ENCODE measurements at regions not wholly inside any gene's neighbourhood (a gene's known extent, or its start where the extent isn't known, plus 50 kb on each side); places are given as distances from the start of the nearest gene placed in this dataset.

GRCh38 chr4:147299205-147299604, 181.7 kb upstream of the EDNRA start:
- Histone ChIP-seq H4K20me1 (replicated peaks in 1 of 2; ENCODE audit: control insufficient read depth in 1 of 2, insufficient read depth in 2 of 2, low read length in 2 of 2) (no peaks in the 10 kb centered on the region), H4K5ac (ENCODE audit: insufficient read length, low read depth, low read length) (no peak overlapping the region), H2BK20ac (ENCODE audit: low read length) (no peak overlapping the region), H3K56ac (replicated peaks; ENCODE audit: insufficient read length, low read depth, low read length) (no peak overlapping the region), H3K79me1 (ENCODE audit: low read depth, low read length) (no peaks in the 10 kb centered on the region), H3K4ac (replicated peaks; ENCODE audit: insufficient read length, low read depth, low read length) (no peak overlapping the region), H2BK15ac (ENCODE audit: low read length) (no peak overlapping the region), H3K79me2 (ENCODE audit: control insufficient read depth in 1 of 2, insufficient read depth in 2 of 2, low read length in 2 of 2) (no peaks in the 10 kb centered on the region), H2AFZ (ENCODE audit: low read length) (no peak overlapping the region), H3K9ac (replicated peaks in 1 of 4; ENCODE audit: extremely low read depth in 1 of 4, low read depth in 3 of 4, low read length in 3 of 4) (no peak overlapping the region), H4K91ac (replicated peaks; ENCODE audit: insufficient read length, low read length) (no peak overlapping the region), H2BK5ac (ENCODE audit: low read depth, low read length) (no peak overlapping the region), H3K36me3 (ENCODE audit: control insufficient read depth in 2 of 4, insufficient read depth in 4 of 4, low read length in 3 of 4) (no peaks in the 10 kb centered on the region), H3K18ac (ENCODE audit: extremely low read depth, low read length) (no peak overlapping the region), H2BK120ac (replicated peaks; ENCODE audit: low read depth, low read length) (no peak overlapping the region), H3K27me3 (replicated peaks in 1 of 4; ENCODE audit: control insufficient read depth in 3 of 4, extremely low read depth in 1 of 4, insufficient read depth in 3 of 4, low read length in 3 of 4) (no peaks in the 10 kb centered on the region), H3K4me3 (ENCODE audit: extremely low read depth in 1 of 4, insufficient read depth in 2 of 4, low read depth in 3 of 4, low read length in 4 of 4) (no peak overlapping the region), H3K23ac (ENCODE audit: insufficient read length) (no peak overlapping the region), H2BK12ac (ENCODE audit: low read depth, low read length) (no peak overlapping the region), H3K4me1 (replicated peaks in 1 of 4; ENCODE audit: control insufficient read depth in 3 of 4, insufficient read depth in 4 of 4, low read length in 3 of 4) (no peaks in the 10 kb centered on the region), H2AK5ac (ENCODE audit: low read depth, low read length) (no peak overlapping the region), H3K9me3 (ENCODE audit: insufficient read depth in 2 of 2, low read depth in 1 of 2, low read length in 1 of 2) (no peaks in the 10 kb centered on the region), H3K23me2 (ENCODE audit: low read depth, low read length) (no peaks in the 10 kb centered on the region), H3K4me2 (ENCODE audit: insufficient read depth in 1 of 2, low read depth in 2 of 2, low read length in 2 of 2) (no peak overlapping the region), H3K14ac (ENCODE audit: insufficient read length) (no peak overlapping the region), H4K8ac (ENCODE audit: extremely low read depth, insufficient read depth, low read length) (no peak overlapping the region), H3K27ac (ENCODE audit: low read depth, low read length) (no peak overlapping the region)
- WGBS, 2 experiments (ENCODE audit: extremely low coverage in 1 of 2, insufficient coverage in 1 of 2, insufficient read length in 1 of 2, insufficient replicate concordance in 2 of 2, low coverage in 1 of 2, low lambda C conversion rate in 2 of 2, missing lambda C conversion rate in 1 of 2), result 79% methylated on average over 1 of the region's 1 CpG; no CpG with 5 or more reads in 1 of the 2 experiments
- ChIA-PET CTCF (ENCODE audit: partially characterized antibody) (no interaction called here), POLR2A (ENCODE audit: partially characterized antibody) (no interaction called here)
- DNase-seq (ENCODE audit: low read depth in 1 of 2, low spot score in 2 of 2) (no peak), FAIRE-seq (no peak)
- TF ChIP-seq BCL11A (IDR thresholded peaks at IDR 0.05; ENCODE audit: low read depth in 2 of 2, low read length in 2 of 2), result no peak
- TF ChIP-seq, protein P1, sequence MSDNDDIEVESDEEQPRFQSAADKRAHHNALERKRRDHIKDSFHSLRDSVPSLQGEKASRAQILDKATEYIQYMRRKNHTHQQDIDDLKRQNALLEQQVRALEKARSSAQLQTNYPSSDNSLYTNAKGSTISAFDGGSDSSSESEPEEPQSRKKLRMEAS (IDR thresholded peaks at IDR 0.05), result no peak
- no peak for TF ChIP-seq TCF12 (IDR thresholded peaks at IDR 0.05; ENCODE audit: low read depth, low read length)
- TF ChIP-seq EZH2 (IDR thresholded peaks at IDR 0.05; ENCODE audit: low read depth, low read length, severe bottlenecking), result no peak
- no peak for TF ChIP-seq ASH2L (IDR thresholded peaks at IDR 0.05; ENCODE audit: low read length)
